Caco-2 (cell line): ENCODE measurements at regions not wholly inside any gene's neighbourhood (a gene's known extent, or its start where the extent isn't known, plus 50 kb on each side); places are given as distances from the start of the nearest gene placed in this dataset.

Experiments used
- BruUV-seq: library from RNA; stranded (reverse); fragments of 400-500 nt; replicated peaks from 2 replicates; lab custom pipeline; 2021; lab: Mats Ljungman, UMichigan
- CTCF ChIA-PET: fragments of 300-600 bp; sonication (Branson Sonifier 250); formaldehyde crosslinking; loops from one replicate; lab custom pipeline; 2022; ENCODE audit warnings: antibody characterized with exemption; lab: Charles Lee
- POLR2A ChIA-PET: fragments of 300-600 bp; sonication (Branson Sonifier 250); formaldehyde crosslinking; loops from one replicate; lab custom pipeline; 2022; ENCODE audit warnings: antibody characterized with exemption; lab: Charles Lee
- DNase-seq, 2 experiments: peaks; one replicate each; pipeline versions ENCODE4 v3.0.0 to v3.0.0-alpha.2; 2020 to 2022
- H3K27me3 ChIP-seq: replicated peaks from 2 replicates; pipeline ENCODE4 v1.6.0; 2011; ENCODE audit warnings: low read length; ENCODE audit not compliant: control insufficient read depth, insufficient read depth
- H3K36me3 ChIP-seq: 2 replicates; pipeline ENCODE4 v1.5.1; 2011; ENCODE audit warnings: low read length; ENCODE audit not compliant: control insufficient read depth, insufficient read depth
- H3K4me1 ChIP-seq: fragments of 250-450 bp; sonication (Bioruptor Pico); 2 replicates; pipeline ENCODE4 v1.5.1; 2020; ENCODE audit warnings: mild to moderate bottlenecking
- H3K4me3 ChIP-seq: 2 replicates; pipeline ENCODE4 v1.5.1; 2011; ENCODE audit warnings: low read depth, mild to moderate bottlenecking, control low read depth, low read length
- H3K9me3 ChIP-seq: fragments of 250-450 bp; sonication (Bioruptor Pico); 2 replicates; pipeline ENCODE4 v1.5.1; 2020; ENCODE audit warnings: mild to moderate bottlenecking, moderate library complexity
- H3K27ac Mint-ChIP-seq: one replicate; pipeline ENCODE4 v1.8.0; 2022; ENCODE audit warnings: mixed read lengths; ENCODE audit not compliant: unreplicated experiment
- H3K27me3 Mint-ChIP-seq: one replicate; pipeline ENCODE4 v1.8.0; 2022; ENCODE audit warnings: mixed read lengths; ENCODE audit not compliant: insufficient read depth, unreplicated experiment
- H3K36me3 Mint-ChIP-seq: one replicate; pipeline ENCODE4 v1.8.0; 2022; ENCODE audit warnings: mild to moderate bottlenecking, mixed read lengths; ENCODE audit not compliant: insufficient read depth, unreplicated experiment
- H3K4me1 Mint-ChIP-seq: one replicate; pipeline ENCODE4 v1.8.0; 2022; ENCODE audit warnings: low read depth, mixed read lengths; ENCODE audit not compliant: unreplicated experiment
- H3K4me3 Mint-ChIP-seq: one replicate; pipeline ENCODE4 v1.8.0; 2022; ENCODE audit warnings: mild to moderate bottlenecking, moderate library complexity, mixed read lengths; ENCODE audit not compliant: unreplicated experiment
- H3K9me3 Mint-ChIP-seq: one replicate; pipeline ENCODE4 v1.8.0; 2022; ENCODE audit warnings: mixed read lengths; ENCODE audit not compliant: unreplicated experiment
- CTCF ChIP-seq, 2 experiments: fragments of 200-600 bp in 1 of 2; IDR thresholded peaks; 1 replicate in 1 of 2; 2 replicates in 1 of 2; pipeline versions ENCODE4 v1.5.1 to v1.8.0; 2011 to 2022; ENCODE audit warnings: antibody characterized with exemption in 1 of 2, control low read depth in 1 of 2, inconsistent platforms in 1 of 2, low read depth in 1 of 2, low read length in 1 of 2, mild to moderate bottlenecking in 1 of 2, moderate library complexity in 1 of 2; ENCODE audit not compliant: insufficient read depth in 1 of 2, severe bottlenecking in 1 of 2, unreplicated experiment in 1 of 2
- intact Hi-C: fragments of 100-400 bp; cut with micrococcal nuclease; formaldehyde crosslinking; loops from one replicate; pipeline ENCODE4 v1.10.0; 2022; ENCODE audit not compliant: unreplicated experiment

DNA sequence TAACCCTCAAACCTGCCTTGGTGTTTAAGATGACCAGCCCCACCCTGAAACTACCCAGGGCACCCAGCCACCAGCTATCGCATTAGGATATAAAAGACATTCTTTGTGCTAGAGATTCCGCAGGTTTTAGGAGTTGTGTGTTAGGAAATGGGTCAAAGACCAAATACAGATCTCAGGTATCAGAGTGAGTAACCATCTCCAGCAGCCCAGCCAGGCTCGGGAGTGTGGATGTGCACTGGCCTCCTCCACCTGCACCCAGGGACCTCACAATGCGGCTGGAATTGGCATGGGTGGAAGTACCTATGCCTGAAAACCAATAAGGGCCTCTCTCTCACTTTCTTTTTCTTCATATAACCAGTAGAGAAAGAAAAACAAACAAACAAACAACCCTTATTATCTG is 51.1 kb upstream of the CST7 start:
- Histone ChIP-seq H3K27me3 (no peaks in the 10 kb centered on the region), H3K4me3 (no peak overlapping the region), H3K4me1 (0 out of 2 replicates have a peak, but pooled peaks cover 10% of the 10 kb centered on the region), H3K36me3 (no peaks in the 10 kb centered on the region), H3K9me3 (no peaks in the 10 kb centered on the region; the same call in 1 of the 2 replicates)
- intact Hi-C loops: no loop called here
- ChIA-PET POLR2A (no interaction called here), CTCF (interaction anchor here (0.5 kb wide), 1 partner anchor 390 kb away, joined by 8 read pairs; no protein-coding TSS in a partner anchor)
- H3K27me3 Mint-ChIP-seq: peaks cover 2% of the 10 kb centered on the region
- no peak overlapping the region for H3K27ac Mint-ChIP-seq
- DNase-seq: no peak
- H3K36me3 Mint-ChIP-seq: no peaks in the 10 kb centered on the region
- no peak overlapping the region for H3K4me3 Mint-ChIP-seq
- no peaks in the 10 kb centered on the region for H3K4me1 Mint-ChIP-seq
- H3K9me3 Mint-ChIP-seq: peaks cover 8% of the 10 kb centered on the region
- TF ChIP-seq CTCF (IDR thresholded peaks at IDR 0.05; ENCODE audit: insufficient read depth in 1 of 2, low read depth in 1 of 2, low read length in 1 of 2, severe bottlenecking in 1 of 2, unreplicated experiment in 1 of 2): no peak
- BruUV-seq: no TSS peak

DNA sequence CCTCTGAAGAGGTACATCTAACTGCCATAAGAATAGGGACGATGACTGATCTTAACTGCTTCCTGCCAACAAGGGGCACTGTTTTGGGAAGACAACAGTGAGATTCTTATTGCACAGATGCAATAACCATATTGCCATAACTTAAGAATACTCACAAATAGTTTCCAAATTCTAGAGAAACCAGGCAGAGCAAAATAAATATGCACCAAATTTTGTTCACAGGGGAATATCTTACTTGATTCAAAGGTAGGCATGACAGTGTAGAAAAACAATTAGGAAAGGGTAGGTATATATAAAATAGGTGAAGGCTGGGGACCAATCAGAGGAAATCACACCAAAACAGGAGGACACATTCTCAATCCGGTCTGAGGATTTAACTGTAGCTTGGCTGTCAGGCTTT is 49.9 kb upstream of the CST7 start:
- TF ChIP-seq CTCF (IDR thresholded peaks at IDR 0.05; ENCODE audit: insufficient read depth in 1 of 2, low read depth in 1 of 2, low read length in 1 of 2, severe bottlenecking in 1 of 2, unreplicated experiment in 1 of 2): no peak
- Histone ChIP-seq H3K27me3 (no peaks in the 10 kb centered on the region), H3K36me3 (no peaks in the 10 kb centered on the region), H3K4me3 (no peak overlapping the region), H3K9me3 (no peaks in the 10 kb centered on the region; the same call in 1 of the 2 replicates), H3K4me1 (0 out of 2 replicates have a peak, but pooled peaks cover 10% of the 10 kb centered on the region)
- H3K4me1 Mint-ChIP-seq: no peaks in the 10 kb centered on the region
- CTCF ChIA-PET: no interaction called here
- BruUV-seq: no TSS peak
- H3K36me3 Mint-ChIP-seq: no peaks in the 10 kb centered on the region
- peaks cover 8% of the 10 kb centered on the region for H3K9me3 Mint-ChIP-seq
- intact Hi-C loops: no loop called here
- no peak overlapping the region for H3K4me3 Mint-ChIP-seq
- H3K27me3 Mint-ChIP-seq: peaks cover 2% of the 10 kb centered on the region
- POLR2A ChIA-PET: no interaction called here
- H3K27ac Mint-ChIP-seq: no peak overlapping the region
- no peak for DNase-seq
